ENCODE measurements at regions not wholly inside any gene's neighbourhood (a gene's known extent, or its start where the extent isn't known, plus 50 kb on each side); places are given as distances from the start of the nearest gene placed in this dataset.

DNA sequence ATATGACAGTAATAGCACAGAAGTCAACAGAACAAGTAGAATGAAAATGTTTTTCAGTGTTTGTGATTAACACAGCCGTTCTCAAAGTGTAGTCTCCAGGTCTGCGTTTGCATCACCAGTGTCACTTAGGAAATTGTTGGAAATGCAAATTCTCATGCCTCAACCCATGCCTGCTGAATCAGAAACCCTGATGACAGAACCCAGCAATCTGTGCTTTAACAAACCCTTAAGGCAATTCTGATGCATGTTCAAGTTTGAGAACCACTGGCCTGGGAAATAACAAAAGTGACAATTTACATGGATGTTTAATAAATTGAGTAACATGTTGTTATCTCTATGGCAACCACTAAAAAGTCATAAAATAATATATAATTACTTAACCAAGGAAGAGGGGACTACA, 103.1 kb upstream of the ATP11B start:
- TF ChIP-seq, protein P1, sequence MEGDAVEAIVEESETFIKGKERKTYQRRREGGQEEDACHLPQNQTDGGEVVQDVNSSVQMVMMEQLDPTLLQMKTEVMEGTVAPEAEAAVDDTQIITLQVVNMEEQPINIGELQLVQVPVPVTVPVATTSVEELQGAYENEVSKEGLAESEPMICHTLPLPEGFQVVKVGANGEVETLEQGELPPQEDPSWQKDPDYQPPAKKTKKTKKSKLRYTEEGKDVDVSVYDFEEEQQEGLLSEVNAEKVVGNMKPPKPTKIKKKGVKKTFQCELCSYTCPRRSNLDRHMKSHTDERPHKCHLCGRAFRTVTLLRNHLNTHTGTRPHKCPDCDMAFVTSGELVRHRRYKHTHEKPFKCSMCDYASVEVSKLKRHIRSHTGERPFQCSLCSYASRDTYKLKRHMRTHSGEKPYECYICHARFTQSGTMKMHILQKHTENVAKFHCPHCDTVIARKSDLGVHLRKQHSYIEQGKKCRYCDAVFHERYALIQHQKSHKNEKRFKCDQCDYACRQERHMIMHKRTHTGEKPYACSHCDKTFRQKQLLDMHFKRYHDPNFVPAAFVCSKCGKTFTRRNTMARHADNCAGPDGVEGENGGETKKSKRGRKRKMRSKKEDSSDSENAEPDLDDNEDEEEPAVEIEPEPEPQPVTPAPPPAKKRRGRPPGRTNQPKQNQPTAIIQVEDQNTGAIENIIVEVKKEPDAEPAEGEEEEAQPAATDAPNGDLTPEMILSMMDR (IDR thresholded peaks at IDR 0.05; ENCODE audit: low read depth, low read length), result no peak
- H3K4me3 ChIP-seq, result no peak overlapping the region
- no peaks in the 10 kb centered on the region for H3K9me3 ChIP-seq (ENCODE audit: low read depth)
- H3K27ac ChIP-seq, result no peak overlapping the region
- no peaks in the 10 kb centered on the region for H3K27me3 ChIP-seq
- no peak for DNase-seq (ENCODE audit: low read depth in 1 of 2, low spot score in 1 of 2)
- no peaks in the 10 kb centered on the region for H3K4me1 ChIP-seq (ENCODE audit: low read depth)
- H3K36me3 ChIP-seq, result no peaks in the 10 kb centered on the region

DNA sequence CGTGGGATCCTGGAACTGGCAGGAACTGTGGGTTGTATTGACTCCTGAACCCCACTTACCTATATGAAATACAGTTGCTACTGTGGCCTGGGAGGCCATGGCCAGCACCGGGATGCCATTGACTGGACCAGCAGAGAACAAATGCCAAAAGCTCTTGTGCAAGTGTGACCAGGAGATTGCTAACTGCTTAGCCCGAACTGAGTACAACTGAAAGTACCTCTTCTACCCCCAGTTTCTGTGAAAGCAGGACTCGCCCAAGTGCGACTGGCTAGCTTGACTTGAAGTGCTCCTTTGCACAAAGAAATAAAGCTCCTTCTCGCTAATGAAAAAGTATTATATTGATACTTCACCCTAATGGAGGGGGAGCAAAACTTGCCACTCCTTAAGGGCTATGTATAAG, 101.3 kb upstream of the ATP11B start:
- H3K4me1 ChIP-seq (ENCODE audit: low read depth), result no peaks in the 10 kb centered on the region
- H3K27me3 ChIP-seq, result no peaks in the 10 kb centered on the region
- no peak overlapping the region for H3K4me3 ChIP-seq
- H3K36me3 ChIP-seq, result no peaks in the 10 kb centered on the region
- no peak overlapping the region for H3K27ac ChIP-seq
- TF ChIP-seq, protein P1 (IDR thresholded peaks at IDR 0.05; ENCODE audit: low read depth, low read length), result no peak
- no peaks in the 10 kb centered on the region for H3K9me3 ChIP-seq (ENCODE audit: low read depth)
- DNase-seq (ENCODE audit: low read depth in 1 of 2, low spot score in 1 of 2), result no peak

DNA sequence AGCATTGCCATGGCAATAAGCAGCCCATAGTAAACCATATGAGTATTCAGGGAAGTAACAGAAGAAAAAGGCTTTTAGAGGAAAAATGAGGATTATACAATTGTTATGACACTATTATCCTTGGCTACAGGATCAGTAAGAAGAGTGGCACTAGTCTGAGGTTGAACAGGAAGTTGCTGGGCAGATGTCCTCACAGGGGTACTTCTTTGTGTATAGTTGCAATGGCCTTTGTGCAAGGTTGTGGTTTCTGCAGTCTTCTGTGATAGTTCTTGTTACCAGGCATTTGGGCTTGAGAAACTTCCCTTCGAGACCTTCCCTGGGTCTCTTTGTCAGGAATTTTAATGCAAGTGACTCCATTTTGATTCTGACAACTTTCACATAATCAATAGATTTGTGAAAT, 100.6 kb upstream of the ATP11B start:
- Histone ChIP-seq H3K9me3 (ENCODE audit: low read depth) (no peaks in the 10 kb centered on the region), H3K4me1 (ENCODE audit: low read depth) (no peaks in the 10 kb centered on the region), H3K27me3 (no peaks in the 10 kb centered on the region), H3K4me3 (no peak overlapping the region), H3K27ac (no peak overlapping the region), H3K36me3 (no peaks in the 10 kb centered on the region)
- TF ChIP-seq, protein P1 (IDR thresholded peaks at IDR 0.05; ENCODE audit: low read depth, low read length), result no peak
- DNase-seq (ENCODE audit: low read depth in 1 of 2, low spot score in 1 of 2), result no peak

DNA sequence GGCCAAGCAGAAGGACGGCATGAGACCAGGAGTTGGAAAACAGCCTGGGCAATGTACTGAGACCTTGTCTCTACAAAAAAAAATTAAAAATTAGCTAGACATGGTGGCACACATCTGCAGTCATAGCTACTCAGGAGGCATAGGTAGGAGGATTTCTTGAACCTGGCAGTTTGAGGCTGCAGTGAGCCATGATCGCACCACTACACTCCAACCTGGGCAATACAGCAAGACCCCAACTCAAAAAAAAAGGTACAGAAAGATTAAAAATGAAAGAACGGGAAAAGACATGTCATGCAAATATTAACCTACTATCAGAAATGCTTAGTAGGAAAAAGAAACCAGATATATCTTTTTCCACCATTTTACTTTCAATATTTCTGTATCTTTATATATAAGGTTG, 99.6 kb upstream of the ATP11B start:
- no peak for DNase-seq (ENCODE audit: low read depth in 1 of 2, low spot score in 1 of 2)
- Histone ChIP-seq H3K27me3 (no peaks in the 10 kb centered on the region), H3K36me3 (no peaks in the 10 kb centered on the region), H3K4me3 (no peak overlapping the region), H3K9me3 (ENCODE audit: low read depth) (no peaks in the 10 kb centered on the region), H3K27ac (no peak overlapping the region), H3K4me1 (ENCODE audit: low read depth) (no peaks in the 10 kb centered on the region)
- TF ChIP-seq, protein P1 (IDR thresholded peaks at IDR 0.05; ENCODE audit: low read depth, low read length), result no peak

- Histone ChIP-seq H3K27ac (no peak overlapping the region), H3K4me3 (no peak overlapping the region), H3K4me1 (ENCODE audit: low read depth) (no peaks in the 10 kb centered on the region), H3K27me3 (no peaks in the 10 kb centered on the region), H3K36me3 (no peaks in the 10 kb centered on the region), H3K9me3 (ENCODE audit: low read depth) (no peaks in the 10 kb centered on the region)
- no peak for DNase-seq (ENCODE audit: low read depth in 1 of 2, low spot score in 1 of 2)
- TF ChIP-seq, protein P1 (IDR thresholded peaks at IDR 0.05; ENCODE audit: low read depth, low read length), result no peak
Measured at GRCh38 chr3:182696916-182697315, 96.4 kb upstream of the ATP11B start.

DNA sequence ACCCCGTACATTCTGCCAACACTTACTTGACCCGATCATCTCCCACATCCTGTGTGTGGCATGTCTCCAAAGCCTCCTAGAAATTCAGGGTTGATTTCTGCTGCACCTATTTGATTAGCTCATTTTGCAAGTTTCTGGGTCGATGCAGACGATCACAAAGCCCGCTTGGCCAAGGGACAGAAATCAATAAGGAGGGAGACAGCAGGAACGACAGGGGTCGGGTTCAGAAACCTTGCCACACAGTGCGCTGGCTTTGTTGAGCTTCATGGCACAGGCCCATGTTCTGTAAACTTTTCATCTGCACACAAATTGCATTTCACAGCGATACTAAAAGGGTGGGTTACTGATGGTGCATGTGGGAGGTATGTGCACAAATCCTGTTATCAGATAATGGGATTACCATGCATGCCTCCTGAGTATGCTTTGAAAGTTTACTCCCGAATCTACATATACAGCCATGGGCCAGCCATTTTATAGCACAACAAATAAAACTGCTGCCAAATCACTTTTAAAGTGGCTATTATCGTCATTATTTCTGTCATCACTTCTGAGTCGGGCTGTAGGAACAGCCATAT, 95.9 kb upstream of the ATP11B start:
- TF ChIP-seq, protein P1 (IDR thresholded peaks at IDR 0.05; ENCODE audit: low read depth, low read length), result no peak
- Histone ChIP-seq H3K27ac (no peak overlapping the region), H3K27me3 (no peaks in the 10 kb centered on the region), H3K4me3 (no peak overlapping the region), H3K4me1 (ENCODE audit: low read depth) (no peaks in the 10 kb centered on the region), H3K9me3 (ENCODE audit: low read depth) (no peaks in the 10 kb centered on the region), H3K36me3 (no peaks in the 10 kb centered on the region)
- DNase-seq (ENCODE audit: low read depth in 1 of 2, low spot score in 1 of 2), result no peak
